GM18867 (cell line): ENCODE measurements at regions not wholly inside any gene's neighbourhood (a gene's known extent, or its start where the extent isn't known, plus 50 kb on each side); places are given as distances from the start of the nearest gene placed in this dataset.

ENCODE experiments used
- ATAC-seq: cut with Tn5 transposase; IDR thresholded peaks from one replicate; pipeline ENCODE4 v1.9.1; 2021; ENCODE audit warnings: mild to moderate bottlenecking, moderate library complexity; ENCODE audit not compliant: unreplicated experiment

DNA sequence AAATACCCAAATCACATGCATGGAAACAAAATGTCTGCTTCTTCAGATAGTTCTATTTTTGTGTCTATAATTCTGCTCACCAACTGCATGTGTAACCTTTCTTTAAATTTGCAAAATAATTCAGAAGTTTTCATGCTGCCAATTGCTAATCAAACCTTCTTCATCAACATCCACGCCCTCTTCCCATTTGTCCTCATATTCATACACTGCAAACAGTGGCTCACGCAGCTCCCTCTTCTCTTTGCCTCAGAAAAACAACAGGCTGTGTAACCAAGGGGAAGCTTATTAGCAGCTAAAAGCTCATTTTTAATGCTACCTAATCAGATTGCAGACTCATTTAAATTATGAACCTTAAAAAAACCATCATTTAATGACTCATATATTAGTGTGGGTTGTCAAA, 555.0 kb upstream of the EPHA7 start:
- no peak for ATAC-seq

DNA sequence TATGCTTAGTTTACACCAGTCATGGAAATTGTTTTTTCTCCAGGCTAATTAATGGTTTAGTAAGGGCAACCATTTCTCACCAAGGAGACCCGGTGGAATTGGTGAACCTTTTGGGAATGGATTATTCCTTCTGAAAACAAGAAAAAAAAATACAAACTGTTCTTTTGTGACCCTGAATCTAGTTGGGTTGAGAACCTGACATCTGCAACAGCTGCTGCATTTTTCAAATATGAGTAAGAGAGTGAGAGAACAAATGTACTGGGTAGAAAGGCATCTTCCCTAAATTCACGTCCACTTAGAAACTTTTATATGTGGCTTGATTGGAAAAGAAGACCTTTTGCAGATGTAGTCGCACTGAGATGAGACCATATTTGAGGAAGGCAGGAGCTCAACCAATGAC, 553.4 kb upstream of the EPHA7 start:
- no peak for ATAC-seq

DNA sequence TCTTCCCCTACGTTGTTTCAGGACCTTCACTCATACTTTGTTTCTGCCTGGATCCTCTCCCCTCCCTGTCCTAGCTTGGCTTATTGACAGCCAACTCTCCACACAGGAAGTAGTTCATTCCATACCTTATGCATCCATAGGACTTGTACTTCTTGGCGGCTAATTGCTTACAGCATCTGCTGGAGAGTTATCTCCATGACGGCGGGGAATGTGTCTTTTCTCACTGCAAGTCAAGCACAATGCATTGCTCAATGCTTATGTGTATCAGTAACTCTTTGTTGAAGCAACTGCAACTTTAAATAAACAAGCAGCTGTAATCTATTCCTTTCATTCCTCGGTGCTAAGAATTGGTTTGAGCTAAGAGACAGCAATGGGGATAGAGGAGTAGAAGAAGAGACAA, 551.3 kb upstream of the EPHA7 start:
- no peak for ATAC-seq

DNA sequence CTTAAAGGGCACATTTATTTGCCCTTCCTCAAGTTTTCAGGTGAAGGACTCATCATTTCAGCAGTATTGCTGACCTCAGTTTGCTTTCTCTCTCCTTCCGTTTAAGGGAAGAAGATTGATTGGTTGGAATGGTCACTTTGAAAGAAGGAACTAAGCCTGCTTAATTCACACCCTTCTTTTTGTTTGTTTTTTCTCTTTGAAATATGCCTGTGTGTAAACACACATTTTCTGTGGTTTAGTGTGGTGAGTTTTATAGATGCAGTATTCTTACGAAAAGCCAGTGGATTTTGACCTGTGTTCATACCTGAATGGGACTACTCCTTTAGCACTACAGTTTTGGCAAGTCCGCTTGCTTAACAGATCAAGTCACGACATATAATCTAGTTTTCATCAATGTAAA, 548.8 kb upstream of the EPHA7 start:
- no peak for ATAC-seq

DNA sequence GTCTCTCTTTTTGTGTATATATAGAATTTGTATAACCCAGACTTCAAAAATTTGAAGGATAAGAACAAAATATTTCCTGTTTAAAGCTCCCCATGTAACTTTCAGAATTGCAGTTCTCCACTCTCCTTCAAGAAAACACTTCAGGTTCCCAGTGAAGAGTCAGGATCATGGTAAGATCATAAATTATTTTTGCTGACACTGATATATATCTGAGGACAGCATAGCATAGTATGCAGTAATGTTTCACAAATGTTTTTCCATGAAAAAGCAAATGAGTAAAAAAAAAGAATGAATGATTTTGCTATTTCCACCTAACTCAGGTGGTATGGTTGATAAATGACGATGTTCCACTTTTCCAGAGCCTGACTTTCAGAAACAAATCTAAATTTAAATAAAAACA, 545.6 kb upstream of the EPHA7 start:
- ATAC-seq: no peak

DNA sequence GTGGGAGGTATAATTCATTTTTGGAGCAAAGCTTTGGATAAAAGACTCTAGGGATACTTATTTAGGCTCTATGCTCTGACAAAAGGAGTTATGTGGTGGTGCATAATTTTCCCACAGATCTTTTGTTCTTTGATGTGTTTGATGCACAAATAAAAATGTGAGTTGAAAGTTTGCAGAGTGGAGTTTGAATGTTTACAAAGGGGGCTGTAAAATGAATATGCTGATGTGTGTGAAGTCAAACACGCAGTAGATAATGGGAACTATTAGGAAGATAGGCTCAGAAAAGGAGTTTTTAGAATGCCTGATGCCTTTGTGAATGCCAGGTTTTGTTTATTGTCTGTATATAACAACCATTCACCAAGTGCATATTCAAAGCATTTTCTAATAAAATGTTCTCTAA, 545.0 kb upstream of the EPHA7 start:
- ATAC-seq: no peak

DNA sequence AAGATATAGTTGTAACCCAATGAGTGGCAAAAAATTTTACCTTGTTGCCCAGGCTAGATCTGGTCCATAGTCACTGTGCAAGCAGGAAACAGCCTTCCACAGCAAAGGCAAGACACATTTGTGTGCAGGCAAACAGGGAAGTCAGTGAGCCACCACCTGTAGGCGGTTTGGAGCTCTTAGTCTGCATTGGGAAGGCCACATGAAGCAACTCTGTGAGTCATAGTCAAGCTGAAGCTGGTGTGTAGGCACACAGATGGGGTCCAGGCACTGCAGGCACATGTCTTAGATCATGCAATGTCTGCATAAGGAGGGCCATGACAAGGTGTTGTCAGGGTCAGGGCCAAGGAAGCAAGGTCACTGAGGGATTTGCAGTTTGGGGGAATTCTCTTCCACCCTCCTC, 543.2 kb upstream of the EPHA7 start:
- no peak for ATAC-seq

DNA sequence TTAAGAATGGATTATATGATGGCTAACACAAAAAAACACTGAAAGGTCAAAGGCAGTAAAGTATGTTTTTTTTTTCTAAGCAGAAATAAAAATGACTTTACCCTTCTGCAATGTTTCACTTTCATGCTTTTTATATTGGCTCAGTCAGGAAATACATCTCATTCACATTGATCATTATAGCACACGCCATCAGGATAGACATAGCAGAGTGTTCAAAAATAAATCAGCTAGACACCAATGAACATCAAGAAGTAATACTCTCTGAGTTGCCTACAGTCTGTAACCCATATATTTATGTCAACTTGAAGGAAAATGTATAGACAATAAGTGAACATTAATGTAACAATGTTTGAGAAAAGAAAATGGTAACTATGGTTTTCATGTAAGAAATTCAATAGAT, 535.2 kb upstream of the EPHA7 start:
- ATAC-seq: no peak

DNA sequence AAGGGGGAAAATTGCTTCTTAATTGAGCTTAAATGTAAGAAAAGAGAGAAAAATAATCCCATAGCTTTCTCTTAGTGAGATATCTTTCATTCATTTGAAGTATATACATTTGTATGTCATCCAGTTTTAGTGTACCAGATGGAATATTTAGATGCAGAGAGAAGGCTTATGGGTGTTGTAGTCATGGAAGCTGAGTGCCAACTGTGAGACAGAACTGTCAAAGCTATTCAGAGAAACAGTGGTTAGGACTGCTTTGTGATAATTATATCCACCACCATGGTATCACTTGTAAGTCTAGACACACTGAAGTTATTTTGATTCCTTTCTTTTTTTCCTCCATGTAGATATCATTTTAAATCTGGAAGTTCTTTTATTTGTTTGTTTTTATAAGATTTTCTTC, 524.3 kb upstream of the EPHA7 start:
- no peak for ATAC-seq

DNA sequence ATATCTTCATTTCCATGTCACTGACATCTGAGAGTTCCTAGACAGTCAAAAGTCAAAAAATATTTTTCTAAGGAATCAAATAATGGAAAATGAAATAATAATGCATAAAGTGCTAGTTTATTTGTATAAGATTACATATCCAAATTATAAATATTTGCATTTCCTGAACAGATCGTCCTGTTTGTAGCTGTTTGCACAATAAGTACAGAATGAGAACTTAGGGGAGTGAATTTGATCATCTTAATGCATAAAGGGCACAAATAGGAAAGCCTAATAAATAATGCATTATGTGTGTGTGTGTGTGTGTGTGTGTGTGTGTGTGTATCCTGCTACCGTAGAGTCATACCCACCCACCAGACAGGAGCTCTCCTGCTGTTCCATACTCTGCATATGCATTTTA, 521.0 kb upstream of the EPHA7 start:
- no peak for ATAC-seq

DNA sequence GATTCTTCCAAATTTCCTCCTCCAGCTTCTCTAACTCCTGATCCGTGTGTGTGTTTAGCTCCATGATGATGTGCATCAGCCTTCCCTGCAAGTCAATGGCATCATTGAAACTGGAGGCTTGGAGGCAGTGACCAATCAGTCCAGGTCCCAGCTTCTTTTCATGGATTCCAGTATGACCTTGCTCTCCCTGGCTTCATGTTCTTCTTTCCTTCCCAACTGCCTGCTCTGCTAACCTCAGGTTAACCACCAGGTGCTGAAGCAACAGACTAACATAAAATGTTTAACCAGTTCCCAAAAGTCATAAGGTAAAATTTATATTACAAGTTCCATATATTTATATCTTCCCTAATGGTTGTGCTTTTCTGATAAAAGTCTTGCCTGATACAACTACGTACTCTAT, 512.8 kb upstream of the EPHA7 start:
- ATAC-seq: no peak

DNA sequence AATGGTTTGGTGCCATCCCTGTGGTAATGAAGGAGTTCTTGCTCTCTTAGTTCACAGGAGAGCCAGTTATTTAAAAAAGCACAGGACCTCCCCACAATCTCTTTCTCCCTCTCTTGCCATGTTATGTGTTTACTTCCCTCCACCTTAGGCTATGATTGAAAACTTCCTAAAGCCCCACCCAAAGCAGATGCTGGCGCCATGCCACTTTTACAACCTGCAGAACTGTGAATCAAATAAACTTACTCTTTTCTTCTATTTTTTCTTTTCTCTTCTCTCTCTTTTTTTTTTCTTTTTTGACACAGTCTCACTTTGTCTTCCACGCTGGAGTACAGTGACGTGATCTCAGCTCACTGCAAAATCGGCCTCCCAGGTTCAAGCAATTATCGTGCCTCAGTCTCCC, 508.4 kb upstream of the EPHA7 start:
- ATAC-seq: no peak

DNA sequence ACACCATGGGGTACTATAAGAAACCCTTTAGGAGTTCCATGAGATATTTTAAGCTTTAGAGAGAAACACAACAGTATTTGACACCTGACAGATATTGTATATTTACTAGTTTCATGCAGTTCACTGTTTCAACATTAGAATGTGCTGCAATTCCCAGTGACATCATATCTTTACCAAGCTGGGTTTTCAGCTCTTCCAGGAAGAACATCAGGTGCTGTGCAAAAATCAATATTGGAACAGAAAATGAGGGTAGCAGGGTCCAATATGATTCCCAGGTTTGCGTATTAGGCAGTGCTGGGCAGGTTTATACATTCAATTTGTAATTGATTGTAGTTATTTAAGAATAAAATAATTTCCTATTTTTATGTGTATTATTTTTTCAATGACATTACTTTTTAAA, 500.0 kb upstream of the EPHA7 start:
- no peak for ATAC-seq

DNA sequence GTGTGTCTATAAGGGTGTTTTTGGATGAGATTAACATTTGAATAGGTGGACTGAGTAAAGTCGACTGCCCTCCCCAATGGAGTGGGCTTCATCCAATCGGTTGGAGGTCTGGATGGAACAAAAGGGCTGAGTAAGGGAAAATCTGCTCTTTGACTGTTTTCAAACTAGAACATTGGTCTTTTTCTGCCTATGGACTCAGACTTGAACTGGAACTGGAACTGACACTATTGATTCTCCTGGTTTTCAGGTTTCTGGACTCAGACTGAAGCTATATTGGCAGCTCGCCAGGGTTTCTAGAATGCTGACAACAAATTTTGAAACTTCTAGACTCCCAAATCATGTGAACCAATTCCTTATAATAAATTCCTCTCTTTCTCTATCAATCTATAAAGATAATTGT, 498.9 kb upstream of the EPHA7 start:
- no peak for ATAC-seq

DNA sequence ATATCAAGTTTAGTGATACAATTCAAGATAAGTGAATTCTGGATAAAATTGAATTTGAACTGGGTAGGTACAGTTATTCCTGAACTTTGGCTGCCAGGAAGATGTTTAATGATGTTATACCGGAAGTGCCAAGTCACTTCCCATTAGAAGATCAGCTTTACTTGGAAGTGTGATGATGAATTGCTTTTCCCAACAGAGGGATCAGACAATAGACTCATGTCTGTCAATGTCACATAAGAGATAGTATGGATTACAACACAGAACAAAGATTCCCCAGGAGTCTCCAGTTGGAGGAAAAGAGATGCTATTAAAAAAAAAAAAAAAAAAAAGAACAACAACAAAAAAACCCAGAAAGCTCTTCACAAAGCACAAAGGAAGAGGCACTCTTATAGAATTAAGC, 497.9 kb upstream of the EPHA7 start:
- ATAC-seq: no peak

DNA sequence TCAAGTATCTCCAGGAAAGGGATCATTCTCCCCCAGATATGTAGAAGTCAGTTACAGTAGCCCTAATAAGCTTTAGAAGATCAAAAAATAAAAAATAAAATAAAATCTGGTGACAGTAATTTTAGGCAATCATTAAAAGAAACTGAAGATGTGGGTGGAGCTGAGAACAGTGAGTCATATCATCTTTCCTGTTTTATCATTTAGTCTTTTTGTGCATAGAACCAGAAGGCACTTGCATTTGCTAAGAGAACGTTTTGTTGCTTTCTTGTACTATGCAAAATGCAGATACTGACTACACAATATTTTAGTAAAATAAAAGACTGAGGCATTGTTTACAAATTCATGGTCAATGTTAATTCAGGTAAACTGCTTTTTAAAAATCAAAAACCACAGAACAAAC, 497.4 kb upstream of the EPHA7 start:
- no peak for ATAC-seq

DNA sequence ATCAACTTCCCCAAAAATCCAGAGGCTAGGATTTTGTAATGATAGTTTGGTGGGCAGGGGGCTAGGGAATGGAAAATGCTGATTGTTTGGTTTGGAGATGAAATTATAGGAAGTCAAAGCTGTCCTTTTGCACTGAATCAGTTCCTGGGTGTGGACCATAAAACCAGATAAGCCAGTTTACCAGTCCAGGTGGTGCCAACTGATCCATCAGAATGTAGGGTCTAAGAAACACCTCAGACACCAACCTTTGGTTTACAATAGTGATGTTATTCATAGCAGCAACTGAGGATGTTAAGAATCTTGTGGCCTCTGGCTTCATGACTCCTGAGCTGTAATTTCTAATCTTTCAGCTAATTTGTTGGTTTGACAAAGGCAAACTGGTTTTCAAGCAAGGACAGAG, 496.6 kb upstream of the EPHA7 start:
- ATAC-seq: no peak

DNA sequence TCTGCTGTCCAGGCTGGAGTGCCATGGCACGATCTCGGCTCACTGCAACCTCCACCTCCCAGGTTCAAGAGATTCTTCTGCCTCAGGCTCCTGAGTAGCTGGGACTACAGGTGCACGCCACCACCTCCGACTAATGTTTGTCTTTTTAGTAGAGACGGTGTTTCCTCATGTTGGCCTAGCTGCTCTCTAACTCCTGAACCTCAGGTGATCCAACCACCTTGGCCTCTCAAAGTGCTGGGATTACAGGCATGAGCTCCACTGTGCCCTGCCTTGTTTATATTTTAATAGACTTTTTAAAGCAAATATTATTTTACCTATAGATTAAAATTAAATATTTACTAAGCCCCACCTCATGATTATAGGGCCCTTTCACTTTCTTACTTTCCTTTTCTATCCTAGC, 483.2 kb upstream of the EPHA7 start:
- no peak for ATAC-seq

DNA sequence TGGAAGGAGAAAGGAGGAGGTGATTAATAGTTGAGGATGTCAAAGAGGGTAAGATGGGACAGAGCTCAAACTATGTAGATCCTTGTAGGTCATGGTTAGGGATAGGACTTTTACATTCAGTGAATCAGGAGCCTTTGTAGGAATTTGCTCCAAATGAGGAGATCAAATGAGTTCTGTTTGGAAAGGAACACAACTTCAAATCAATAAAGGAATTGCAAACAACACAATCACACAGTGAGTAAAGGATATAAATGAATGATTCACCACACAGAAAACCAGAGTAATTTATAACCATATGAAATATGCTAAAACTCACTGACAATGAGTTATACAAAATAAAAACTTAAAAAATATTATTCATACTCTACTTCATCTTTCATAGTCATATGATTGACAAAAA, 480.8 kb upstream of the EPHA7 start:
- no peak for ATAC-seq

DNA sequence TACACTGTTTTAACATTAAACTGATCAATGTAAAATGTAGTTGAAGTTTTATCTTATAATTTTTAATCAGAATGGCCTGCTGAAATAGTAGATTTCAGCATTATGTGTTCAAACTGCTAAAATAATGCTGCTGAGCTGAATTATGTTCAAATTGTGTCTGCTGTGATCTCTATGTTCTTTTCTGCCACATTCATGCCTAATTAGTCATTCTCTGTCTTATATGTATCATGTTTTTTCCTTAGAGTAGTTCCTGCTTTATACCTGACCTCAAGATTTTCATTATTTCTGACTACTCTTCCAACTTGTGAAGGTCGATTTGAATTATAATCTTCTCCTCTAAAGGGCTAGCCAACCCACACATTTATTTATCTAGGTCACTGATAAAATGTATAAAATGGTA, 476.7 kb upstream of the EPHA7 start:
- ATAC-seq: no peak

DNA sequence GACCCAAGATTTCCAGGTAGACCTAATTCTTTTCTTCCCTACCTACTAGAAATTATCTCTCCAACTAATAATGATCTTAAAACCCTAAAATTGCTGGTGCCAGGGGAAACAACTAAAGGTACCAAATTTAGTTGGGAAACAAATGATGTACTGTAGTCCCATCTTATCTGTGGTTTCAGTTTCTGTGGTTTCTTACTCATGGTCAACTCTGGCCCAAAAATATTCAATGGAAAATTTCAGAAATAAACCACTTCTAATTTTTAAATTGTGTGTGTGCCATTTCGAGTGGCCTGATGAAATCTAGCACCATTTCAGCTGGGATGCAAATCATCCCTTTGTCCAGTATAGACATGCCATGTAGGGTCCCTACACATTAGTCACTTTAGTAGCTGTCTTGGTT, 475.2 kb upstream of the EPHA7 start:
- ATAC-seq: no peak

DNA sequence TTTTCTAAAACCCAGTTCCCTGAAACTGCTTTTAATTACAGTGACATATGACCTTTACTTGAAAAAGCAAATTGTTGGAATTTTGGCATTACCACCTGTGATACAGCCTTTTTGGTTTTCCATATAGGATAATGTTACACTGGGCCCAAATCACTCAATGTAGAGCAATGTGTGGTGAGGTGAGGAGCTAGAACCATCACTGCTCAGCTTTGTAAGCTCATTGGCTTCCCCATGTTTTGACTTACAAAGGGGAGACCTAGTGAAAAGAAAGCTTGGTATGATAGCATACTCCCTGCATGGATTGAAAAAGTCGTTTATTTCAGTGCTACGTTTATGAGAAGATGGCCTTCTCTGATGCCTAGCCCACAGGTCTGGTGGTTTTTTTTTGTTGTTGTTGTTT, 470.4 kb upstream of the EPHA7 start:
- no peak for ATAC-seq

DNA sequence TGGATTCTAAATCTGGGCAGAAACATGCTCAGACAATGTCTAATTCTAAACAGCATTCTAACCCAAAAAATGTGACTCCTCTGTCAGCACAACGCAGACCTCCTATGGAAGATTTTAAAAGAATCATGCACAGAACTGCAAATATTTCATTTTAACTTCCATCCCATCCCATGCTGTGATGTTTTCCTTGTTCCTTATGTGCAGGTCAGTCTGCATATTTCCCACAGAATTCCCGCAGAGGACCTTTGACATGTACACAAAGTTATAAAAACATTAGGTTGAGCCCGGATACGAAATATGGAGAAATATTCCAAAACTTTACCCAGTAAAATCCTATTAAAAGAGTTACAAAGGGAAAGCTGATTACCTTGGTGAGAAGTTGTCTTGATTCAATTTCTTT, 467.1 kb upstream of the EPHA7 start:
- no peak for ATAC-seq

DNA sequence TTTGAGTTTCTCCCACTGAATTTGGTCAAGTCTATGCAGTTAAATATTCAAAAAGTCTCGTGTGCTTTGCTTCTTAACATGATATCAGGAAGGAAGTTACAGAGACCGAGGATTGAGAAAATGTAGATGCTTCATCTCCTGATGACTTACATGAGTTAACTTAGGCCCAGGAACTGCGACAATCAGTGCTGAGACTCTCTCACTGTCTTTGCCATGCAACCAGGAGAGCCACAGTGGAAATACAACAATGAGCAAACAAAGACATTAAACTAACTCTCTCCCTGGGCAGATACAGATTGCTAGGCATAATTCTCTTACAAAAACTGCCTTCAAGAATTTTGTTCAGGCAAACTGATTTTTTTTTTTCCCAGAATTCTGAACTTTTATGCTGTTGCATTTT, 440.6 kb upstream of the EPHA7 start:
- ATAC-seq: no peak
